Raji (cell line): ENCODE measurements at regions not wholly inside any gene's neighbourhood (a gene's known extent, or its start where the extent isn't known, plus 50 kb on each side); places are given as distances from the start of the nearest gene placed in this dataset.

Experiments
- POLR2A ChIP-seq: IDR thresholded peaks from 2 replicates; pipeline ENCODE4 v1.6.1; 2011; ENCODE audit warnings: low read depth, low read length, control low read depth; ENCODE audit not compliant: insufficient read depth

DNA sequence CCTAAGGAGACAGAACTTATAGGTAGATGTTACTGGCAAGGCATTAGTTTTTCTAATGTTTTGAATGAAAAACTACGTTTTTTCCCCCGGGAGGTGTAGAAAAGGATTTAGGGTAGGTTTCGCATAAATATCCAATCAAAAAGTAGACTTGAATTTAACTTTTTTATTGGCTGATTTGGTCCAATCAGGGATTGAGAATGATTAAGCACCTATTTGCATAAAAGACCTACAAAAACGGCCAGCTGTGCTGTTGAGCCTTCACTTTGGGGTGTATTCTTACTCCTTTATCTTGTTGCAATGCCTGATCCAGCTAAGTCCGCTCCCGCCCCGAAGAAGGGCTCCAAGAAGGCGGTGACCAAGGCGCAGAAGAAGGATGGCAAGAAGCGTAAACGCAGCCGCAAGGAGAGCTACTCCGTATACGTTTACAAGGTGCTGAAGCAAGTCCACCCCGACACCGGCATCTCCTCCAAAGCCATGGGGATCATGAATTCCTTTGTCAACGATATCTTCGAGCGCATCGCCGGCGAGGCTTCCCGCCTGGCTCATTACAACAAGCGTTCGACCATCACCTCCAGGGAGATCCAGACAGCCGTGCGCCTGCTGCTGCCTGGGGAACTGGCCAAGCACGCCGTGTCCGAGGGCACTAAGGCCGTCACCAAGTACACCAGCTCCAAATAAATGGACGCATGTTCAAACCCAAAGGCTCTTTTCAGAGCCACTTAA is 113.5 kb upstream of the BTN3A2 start:
- peak; percentile 99 for TF ChIP-seq POLR2A

DNA sequence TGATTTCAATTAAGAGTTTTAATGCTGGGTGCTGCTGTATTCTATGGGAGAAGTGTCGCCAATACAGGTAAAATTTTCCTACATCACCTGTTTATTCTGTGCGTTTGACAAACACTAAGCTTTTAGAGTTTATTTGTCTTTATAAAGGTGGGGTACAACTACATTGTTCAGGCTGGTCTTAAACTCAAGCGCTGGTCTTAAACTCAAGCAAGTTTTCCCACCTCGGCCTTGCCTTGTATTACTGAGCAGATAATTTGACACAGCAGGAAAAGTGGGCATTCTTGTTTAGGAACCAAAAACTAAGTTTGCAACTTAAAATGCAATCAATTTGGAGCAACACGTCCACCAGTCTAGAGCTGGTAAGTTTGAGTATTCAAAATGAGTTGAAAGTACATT is 112.9 kb upstream of the BTN3A2 start:
- no peak for TF ChIP-seq POLR2A

DNA sequence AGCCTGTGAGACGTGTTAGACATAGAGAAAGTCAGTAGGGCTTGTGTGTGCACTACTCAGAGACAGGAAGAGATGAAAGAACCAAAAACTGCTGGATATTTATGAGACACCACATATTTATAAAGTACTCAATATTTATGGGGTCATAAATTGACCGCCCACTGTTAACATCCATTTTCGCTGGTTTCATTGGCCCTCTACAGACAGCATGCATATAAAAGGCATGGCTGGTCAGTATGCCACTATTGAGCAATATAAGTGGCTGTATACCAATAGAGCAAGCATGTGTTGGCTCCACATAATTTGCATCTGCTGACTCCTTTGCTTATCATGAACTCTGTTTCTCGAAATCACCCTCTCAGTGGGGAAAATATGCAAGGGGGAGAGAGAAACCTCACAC is 110.3 kb upstream of the BTN3A2 start:
- TF ChIP-seq POLR2A = no peak

DNA sequence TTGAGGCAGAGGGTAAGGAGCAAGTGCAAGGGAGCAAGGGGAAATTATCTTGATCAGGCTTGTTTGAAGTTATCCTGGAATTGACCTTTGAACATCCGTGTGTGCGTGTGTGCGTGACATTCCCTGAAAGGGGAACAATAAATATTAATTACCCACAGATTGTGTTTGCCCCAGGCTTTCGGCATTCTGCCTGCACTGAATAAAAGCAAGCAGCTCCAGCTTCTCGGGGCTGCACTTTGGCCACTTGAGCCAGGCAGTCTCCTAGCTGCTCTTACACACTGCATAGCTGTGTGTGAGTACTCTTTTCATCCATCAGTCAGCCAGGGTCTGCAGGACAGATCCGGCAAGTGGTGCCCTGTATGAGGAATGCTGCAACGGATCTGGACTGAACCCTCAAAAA is 107.7 kb upstream of the BTN3A2 start:
- no peak for TF ChIP-seq POLR2A

DNA sequence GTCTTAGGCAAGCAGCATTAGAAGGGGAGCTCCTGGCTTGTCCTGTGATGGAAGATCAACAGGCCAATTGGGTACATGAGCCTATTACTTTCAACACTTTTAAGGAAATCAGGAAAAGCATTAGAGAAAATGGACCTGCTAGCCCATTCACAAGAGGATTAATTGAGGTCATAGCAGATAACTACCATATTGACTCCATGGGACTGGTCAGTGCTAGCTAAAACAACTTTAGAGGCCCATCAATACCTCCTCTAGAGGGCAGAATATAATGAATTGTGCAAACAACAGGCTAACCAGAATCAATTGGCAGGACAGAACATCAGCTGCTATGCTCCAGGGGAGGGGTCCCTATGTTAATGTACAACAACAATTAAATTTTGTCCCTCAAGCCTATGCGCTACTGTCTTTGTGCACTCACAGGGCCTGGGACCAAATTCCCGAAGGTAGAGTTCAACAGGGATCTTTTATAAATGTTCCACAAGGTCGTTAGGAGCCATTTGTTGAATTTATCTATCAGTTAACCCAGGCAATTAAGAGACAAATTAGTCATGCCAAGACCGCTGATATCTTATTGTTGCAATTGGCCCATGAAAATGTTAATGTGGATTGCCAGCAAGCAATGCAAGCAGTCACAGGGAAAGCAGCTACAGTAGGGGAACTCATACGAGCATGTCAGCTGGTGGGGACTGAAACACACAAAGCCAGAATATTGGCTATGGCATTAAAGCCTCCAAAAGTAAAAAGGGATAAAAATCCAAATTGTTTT is 106.6 kb upstream of the BTN3A2 start:
- TF ChIP-seq POLR2A = no peak

DNA sequence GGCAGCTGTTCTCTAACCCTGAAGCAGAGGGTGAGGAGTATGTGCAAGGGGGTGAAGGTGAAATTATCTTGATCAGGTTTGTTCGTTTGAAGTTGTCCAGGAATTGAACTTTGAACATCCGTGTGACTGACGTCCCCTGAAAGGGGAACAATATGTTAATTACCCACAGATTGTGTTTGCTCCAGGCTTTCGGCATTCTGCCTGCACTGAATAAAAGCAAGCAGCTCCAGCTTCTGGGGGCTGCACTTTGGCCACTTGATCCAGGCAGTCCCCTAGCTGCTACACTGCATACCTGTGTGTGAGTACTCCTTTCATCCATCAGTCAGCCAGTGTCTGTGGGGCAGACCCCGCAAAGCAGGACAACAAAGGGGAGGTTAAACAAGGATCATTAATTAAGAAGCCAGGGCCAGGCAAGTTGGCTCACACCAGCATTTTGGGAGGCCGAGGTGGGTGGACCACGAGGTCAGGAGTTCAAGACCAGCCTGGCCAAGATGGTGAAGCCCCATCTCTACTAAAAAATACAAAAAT is 104.8 kb upstream of the BTN3A2 start:
- TF ChIP-seq POLR2A = no peak

DNA sequence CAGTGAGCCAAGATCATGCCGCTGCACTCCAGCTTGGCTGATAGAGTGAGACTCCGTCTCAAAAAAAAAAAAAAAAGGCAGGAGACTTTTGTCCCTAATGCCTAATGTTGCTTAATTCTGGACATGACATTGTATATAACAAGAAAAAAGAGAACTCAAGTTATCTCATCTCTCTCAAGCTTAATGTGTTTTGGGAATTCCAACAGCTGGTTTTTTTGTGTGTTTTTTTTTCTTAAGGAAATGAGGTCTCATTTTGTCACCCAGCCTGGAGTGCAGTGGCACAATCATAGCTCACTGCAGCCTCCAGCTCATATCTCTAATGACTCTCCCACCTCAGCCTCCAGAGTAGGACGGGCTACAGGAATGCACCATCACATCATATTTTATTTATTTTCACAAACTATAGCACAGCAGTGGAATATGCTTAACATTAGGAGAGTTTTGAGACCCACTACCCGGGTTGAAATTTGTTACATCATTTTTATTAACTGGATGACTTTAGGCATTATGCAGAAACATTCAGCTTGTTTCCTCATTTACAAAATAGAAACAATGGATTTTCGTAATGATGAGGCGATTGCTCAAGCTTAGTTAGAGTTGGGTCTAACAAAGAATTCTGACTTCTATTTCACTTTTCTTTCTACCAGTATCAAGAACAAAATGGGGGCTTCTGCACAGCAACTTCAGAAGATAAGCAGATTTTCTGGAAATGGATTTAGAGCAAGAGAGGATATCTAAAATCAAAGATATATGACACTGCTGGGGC is 104.1 kb upstream of the BTN3A2 start:
- no peak for TF ChIP-seq POLR2A

DNA sequence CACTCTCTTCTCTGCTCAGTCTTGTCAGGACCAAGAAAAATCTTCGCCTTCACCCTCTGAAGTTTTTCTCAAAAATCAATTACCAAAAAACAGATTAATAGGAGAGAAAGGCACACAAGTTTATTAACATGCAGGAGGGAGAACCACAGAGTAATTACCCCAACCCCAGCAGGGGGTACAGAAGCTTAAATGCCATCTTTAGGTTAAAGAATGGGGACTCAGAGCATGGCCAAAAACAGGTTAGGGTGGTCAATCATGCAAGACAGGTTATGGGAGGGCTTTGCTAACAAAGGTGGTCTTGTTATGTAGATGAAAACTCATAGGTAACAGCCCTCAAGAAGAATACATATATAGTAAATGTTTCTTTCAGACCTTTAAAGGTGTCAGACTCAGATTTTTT is 100.5 kb upstream of the BTN3A2 start:
- TF ChIP-seq POLR2A = no peak

DNA sequence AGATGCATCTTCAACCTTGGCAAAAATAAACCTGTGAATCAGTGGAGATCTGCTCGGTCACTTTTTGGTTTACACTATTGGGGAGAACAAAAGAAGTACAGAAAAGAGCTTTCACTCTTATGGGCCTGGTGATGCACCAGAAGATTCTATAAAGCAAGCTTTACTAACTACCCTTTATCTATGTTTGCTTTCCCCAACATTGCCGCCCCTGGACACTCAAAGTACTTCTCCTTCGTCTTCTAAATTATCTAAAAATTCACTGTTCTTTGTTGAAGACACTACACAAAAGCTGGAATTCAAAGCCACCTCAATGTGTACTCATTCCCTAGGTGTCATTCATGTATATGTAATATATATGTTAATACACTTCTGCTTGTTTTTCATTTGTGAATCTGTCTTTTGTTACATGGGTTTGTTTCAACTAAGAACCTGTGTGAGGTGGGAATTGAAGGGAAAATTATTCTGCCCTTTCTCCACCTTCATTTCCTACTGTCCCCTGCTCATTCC is 97.9 kb upstream of the BTN3A2 start:
- no peak for TF ChIP-seq POLR2A

DNA sequence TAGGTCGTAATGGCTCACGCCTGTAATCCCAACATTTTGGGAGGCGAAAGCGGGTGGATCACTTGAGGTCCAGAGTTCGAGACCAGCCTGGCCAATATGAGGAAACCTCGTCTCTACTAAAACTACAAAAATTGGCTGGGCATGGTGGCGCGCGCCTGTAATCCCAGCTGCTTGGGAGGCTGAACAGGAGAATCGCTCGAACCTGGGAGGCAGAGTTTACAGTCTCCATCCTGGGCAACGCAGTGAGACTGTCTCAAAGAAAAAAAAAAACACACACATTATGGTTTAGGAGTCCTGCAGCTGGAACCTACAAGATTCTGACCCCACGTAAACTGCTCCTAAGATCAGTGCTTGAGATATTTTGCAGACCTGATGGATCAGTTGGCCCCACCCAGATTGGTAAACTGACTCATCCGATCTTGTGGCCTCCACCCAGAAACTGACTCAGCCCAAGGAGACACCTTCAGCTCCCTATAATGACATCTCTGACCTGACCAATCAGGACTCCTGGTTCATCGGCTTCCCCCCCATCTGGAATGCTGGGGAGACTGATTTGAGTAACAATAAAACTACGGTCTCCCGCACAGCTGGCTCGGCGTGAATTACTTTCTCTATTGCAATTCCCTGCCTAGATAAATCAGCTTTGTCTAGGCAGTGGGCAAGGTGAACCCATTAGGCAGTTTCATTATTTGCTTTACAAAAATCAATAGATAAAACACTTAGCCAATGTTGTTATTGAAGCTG is 96.2 kb upstream of the BTN3A2 start:
- no peak for TF ChIP-seq POLR2A

DNA sequence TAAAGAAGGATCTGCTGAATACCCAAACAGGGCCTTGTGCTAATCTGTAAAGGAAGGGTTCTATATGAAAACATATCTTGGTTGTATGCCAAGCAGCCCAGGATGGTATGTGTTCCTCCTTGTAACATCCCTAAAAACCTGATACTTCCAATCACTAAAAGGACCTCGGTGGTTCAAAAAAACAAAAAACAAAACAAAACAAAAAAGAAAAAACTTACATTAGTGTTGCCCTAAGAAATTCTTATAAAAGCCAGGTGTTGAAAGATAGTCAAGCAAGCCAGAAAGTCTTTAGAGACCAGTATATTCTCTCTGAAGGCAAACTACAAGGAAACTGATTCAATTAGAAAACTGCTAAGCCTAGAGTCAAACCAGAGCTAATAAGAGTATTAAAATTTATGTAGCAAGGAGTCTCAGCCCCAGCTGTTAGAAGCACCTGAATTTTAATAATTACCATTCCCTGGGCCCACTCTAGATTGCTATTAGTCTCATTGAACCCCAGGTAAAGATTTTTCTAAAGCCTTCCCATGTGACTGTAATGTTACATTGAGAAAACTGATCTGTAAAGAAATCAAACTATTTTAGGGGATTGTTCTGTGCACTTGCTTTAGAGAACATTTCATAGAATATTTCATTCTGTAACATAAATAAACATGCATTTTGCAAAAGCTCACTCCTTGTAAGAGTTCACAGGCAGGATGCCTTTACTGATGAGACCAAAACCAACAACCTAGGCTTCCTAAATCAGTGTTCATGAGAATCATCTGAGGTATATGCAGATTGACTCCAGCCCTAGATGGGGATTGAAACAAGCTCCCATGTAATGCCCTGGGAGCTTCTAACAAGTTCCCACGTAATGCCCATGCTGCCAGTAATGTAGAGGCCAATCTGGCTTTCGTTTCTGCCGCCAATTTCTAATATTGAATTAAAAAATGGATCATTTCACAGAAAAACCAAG is 95.2 kb upstream of the BTN3A2 start:
- TF ChIP-seq POLR2A = 0 out of 2 replicates have a peak, but pooled peaks have one; percentile 19

DNA sequence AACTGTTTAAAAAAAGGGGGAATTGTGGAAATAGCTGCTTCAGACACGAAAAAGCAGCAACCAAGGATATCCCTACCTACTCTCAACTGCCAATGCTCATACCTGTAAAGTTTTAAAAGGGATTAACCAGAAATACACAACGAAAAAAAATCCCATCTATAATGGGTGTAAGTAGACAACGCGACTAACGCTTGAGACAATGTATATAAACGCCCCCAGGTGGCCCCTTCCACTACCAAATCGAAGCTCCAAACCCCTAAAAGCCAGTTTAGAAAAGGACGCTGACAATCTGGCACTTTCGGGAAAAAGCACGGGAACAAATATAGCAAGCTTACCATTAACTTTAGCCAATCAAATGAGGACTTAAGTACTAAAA is 94.5 kb upstream of the BTN3A2 start:
- peak; percentile 39; the same call in 1 of the 2 replicates for TF ChIP-seq POLR2A

DNA sequence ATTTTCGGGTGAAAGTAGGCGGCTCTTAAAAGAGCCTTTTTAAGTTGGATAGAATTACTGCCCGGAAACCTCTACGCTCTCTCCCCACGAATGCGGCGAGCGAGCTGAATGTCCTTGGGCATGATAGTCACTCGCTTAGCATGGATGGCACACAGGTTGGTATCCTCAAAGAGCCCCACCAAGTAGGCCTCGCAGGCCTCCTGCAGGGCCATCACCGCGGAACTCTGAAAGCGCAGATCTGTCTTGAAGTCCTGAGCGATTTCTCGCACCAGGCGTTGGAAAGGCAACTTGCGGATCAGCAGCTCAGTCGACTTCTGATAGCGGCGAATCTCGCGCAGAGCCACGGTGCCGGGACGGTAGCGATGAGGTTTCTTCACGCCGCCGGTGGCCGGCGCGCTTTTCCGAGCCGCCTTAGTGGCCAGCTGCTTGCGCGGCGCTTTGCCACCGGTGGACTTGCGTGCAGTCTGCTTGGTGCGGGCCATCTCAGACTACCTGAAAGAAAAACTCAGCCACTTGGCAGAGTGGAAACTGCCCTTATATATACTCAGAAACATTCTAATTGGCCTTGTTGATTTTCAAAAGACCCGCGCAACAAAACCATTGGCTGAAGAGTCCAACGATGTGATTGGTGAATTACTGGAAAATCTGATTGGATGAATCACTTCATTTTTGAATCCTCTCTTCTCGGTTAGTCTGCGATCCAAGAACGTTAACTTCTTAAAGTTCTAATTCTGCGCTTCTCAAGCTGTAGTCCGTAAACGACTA is 93.9 kb upstream of the BTN3A2 start:
- TF ChIP-seq POLR2A = peak; percentile 93
